Small intestine (tissue), 7 donors: ENCODE measurements at regions not wholly inside any gene's neighbourhood (a gene's known extent, or its start where the extent isn't known, plus 50 kb on each side); places are given as distances from the start of the nearest gene placed in this dataset.

Experiments
- DNase-seq, 2 donors: peaks; one replicate each; pipeline versions ENCODE4 v3.0.0 to v3.0.0-alpha.2; 2013
- FAIRE-seq: peaks from 2 replicates; lab custom pipeline; 2012; peaks lifted over from hg19 to GRCh38; lab: Jason Lieb, UNC
- H3K27ac ChIP-seq, 3 donors: one replicate each; pipeline ENCODE4 v1.5.1; 2013; ENCODE audit warnings: low read length in 2 of 3, mild to moderate bottlenecking in 2 of 3, control low read depth in 1 of 3, inconsistent platforms in 1 of 3, low read depth in 1 of 3, moderate library complexity in 1 of 3
- H3K27me3 ChIP-seq, 3 donors: one replicate each; pipeline ENCODE4 v1.6.1; 2013; ENCODE audit warnings: low read length in 3 of 3, inconsistent platforms in 1 of 3; ENCODE audit not compliant: control insufficient read depth in 3 of 3, insufficient read depth in 3 of 3
- H3K36me3 ChIP-seq, 3 donors: one replicate each; pipeline ENCODE4 v1.6.1; 2013; ENCODE audit warnings: low read length in 3 of 3, inconsistent platforms in 1 of 3, low read depth in 1 of 3, mild to moderate bottlenecking in 1 of 3, moderate library complexity in 1 of 3; ENCODE audit not compliant: control insufficient read depth in 3 of 3, insufficient read depth in 2 of 3
- H3K4me1 ChIP-seq, 3 donors: one replicate each; pipeline ENCODE4 v1.6.1; 2013; ENCODE audit warnings: low read length in 2 of 3, inconsistent platforms in 1 of 3, low read depth in 1 of 3, mild to moderate bottlenecking in 1 of 3, moderate library complexity in 1 of 3; ENCODE audit not compliant: control insufficient read depth in 3 of 3, insufficient read depth in 2 of 3
- H3K4me3 ChIP-seq, 3 donors: one replicate each; pipeline ENCODE4 v1.5.1; 2013; ENCODE audit warnings: low read length in 3 of 3, control low read depth in 1 of 3, inconsistent platforms in 1 of 3, low read depth in 1 of 3, mild to moderate bottlenecking in 1 of 3, moderate library complexity in 1 of 3
- H3K9me3 ChIP-seq, 2 donors: one replicate each; pipeline ENCODE4 v1.6.1; 2013; ENCODE audit warnings: low read depth in 1 of 2, low read length in 1 of 2; ENCODE audit not compliant: control insufficient read depth in 2 of 2, insufficient read depth in 1 of 2
- WGBS, 3 donors: extraction: QIAGEN DNeasy Blood & Tissue Kit; methylation state at CpG; one replicate each; pipeline ENCODE4 v1.1.7; 2013; 5-methylcytosine and 5-hydroxymethylcytosine counted together
- donor health status: healthy with polysubstance abuse.
- donor health status: control.
- donor health status: control.
- donor health status: Bipolar disorder and iron deficiency.
- donor health status: healthy.

DNA sequence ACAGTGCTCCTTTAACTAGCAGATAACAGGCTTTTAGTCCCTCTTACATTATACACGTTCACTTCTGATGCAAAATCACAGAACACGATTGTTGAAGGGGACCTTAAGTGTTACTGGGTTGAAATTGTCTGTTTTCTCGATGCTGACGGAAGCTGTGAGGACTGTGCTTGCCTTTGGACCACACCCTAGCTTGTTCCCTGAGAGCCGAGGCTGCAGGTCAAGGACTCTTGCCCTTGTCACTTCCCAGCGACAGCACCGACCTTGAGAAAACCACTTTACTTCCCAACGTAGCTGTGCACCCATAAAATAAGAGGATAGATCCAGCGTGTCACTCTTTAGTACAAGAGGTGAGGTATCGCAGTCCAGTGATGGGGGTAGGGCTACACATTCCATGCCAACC lies 701.0 kb downstream of the DCDC2C start:
- Histone ChIP-seq H3K27ac (no peak overlapping the region), H3K4me1 (no peaks in the 10 kb centered on the region), H3K36me3 (no peaks in the 10 kb centered on the region), H3K27me3 (no peaks in the 10 kb centered on the region), H3K4me3 (no peak overlapping the region), H3K9me3 (peaks cover 3 to 6% of the 10 kb centered on the region in 2 donors)
- WGBS, 3 donors = 63 to 65% (median 64%) methylated on average over 10 of the region's 10 CpGs
- no peak for DNase-seq
- FAIRE-seq = no peak

DNA sequence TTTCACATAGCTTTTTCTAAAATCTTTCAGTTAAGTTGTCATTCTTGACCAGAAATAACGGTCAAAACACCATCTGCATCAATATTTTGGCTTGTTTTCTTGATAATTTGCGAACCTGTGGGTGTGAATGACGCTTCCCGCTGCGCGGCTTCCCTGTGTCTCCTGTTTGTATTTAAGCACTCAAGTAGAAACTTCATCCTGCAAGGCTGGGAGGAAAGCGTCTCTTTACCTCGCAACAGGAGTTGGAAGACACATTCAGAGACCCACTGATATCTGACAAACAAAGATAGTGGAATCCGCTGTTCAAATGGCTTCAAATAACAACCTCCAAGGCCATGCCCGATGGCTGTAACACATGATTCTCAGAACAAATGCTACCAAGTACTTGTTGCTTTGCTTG lies 704.9 kb downstream of the DCDC2C start:
- WGBS, 3 donors = 62 to 78% (median 63%) methylated on average over 10 of the region's 10 CpGs
- no peak for FAIRE-seq
- H3K27ac ChIP-seq = no peak overlapping the region

DNA sequence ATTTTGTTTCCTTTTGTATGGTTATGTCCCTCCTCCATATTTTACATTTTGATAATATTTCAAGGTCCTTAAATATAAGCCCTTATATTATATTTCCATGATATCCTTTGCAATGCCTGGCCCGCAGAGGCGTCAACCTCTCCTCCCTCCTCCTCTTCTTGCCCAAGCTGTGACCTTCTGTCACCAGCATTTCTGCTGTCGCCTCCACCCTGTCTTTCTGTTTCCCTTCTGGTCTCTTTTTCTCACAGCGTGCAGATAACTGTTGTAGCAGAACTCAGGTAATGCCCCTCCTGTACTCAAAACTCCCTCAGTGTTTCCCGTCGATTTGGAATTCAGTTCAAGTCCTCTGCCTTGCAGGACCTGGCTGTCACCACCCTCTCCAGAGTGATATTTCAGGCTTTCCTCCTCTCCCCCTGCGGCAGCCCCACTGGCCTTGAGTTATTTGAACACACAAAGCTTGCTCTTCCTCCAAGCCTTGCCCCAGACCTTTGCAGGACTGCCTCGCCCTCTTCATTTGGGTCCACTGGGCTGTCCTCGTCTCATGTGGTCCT lies 709.3 kb downstream of the DCDC2C start:
- Histone ChIP-seq H3K4me1 (no peaks in the 10 kb centered on the region), H3K27me3 (no peaks in the 10 kb centered on the region), H3K9me3 (no peaks in the 10 kb centered on the region), H3K4me3 (no peak overlapping the region), H3K36me3 (no peaks in the 10 kb centered on the region), H3K27ac (no peak overlapping the region)
- DNase-seq = no peak
- no peak for FAIRE-seq
- WGBS, 3 donors = 76 to 83% (median 77%) methylated on average over 9 of the region's 9 CpGs

More for the DNA sequence above, 704.9 kb downstream of the DCDC2C start:
- H3K9me3 ChIP-seq = peaks cover 2 to 3% of the 10 kb centered on the region in 2 donors
- no peaks in the 10 kb centered on the region for H3K27me3 ChIP-seq
- no peak for DNase-seq
- no peaks in the 10 kb centered on the region for H3K36me3 ChIP-seq
- H3K4me1 ChIP-seq = no peaks in the 10 kb centered on the region
- no peak overlapping the region for H3K4me3 ChIP-seq

DNA sequence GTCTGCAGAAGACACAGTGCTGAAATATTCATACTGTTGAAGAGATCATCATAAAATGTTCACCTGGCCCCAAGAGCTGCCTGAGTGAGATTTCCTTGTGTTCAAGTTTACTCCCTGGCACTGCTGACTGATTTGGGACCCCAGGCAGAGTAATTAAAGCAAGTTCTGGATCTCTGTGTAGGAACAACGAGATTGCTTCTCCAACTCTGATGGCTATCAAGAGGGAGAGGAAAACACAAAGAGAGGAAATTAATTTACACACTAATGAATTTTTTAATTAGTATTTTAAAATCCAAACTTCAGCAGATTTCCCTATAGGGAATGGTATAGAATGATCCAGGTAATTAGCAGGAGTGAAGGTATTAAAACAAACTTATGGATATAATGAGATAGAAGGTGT lies 711.8 kb downstream of the DCDC2C start:
- H3K36me3 ChIP-seq = no peaks in the 10 kb centered on the region
- peaks cover 0 to 2% of the 10 kb centered on the region in 2 donors for H3K9me3 ChIP-seq
- H3K27me3 ChIP-seq = no peaks in the 10 kb centered on the region
- no peak overlapping the region for H3K27ac ChIP-seq
- FAIRE-seq (no peak), DNase-seq (no peak)
- no peak overlapping the region for H3K4me3 ChIP-seq
- WGBS, 3 donors = 29 to 64% (median 37%) methylated on average over 1 of the region's 1 CpG
- no peaks in the 10 kb centered on the region for H3K4me1 ChIP-seq

DNA sequence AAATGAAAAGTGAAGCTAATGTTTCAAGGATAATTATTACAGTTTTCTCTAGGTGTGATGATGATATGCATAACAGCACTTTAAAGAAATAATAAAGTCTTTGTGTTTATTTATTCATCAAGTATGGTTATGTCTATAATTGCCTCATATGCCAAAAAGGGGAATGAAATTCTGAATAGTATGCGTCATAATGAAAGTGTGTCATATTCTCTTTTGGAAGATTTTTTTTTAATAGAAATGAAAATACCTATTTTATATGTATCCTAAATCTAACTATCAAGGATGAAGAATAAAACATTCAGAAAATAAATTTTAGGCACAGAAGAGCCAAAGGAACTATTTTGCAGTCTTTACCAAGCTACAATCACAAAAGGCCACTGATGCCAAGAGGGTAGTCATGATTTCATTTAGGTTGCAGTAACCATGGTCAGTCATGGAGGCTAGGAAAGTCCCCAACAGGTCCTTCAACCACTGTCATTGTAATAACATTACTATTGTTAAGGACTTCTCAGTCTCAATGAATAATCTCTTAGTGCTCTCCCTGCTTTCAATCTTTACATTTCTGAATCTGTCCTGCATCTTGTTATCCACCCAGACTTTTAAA lies 712.5 kb downstream of the DCDC2C start:
- whole genome bisulfite sequencing, 3 donors = 85 to 96% (median 94%) methylated on average over 1 of the region's 1 CpG
- Histone ChIP-seq H3K9me3 (peaks cover 0 to 2% of the 10 kb centered on the region in 2 donors), H3K4me3 (no peak overlapping the region), H3K36me3 (no peaks in the 10 kb centered on the region), H3K27ac (no peak overlapping the region), H3K4me1 (no peaks in the 10 kb centered on the region), H3K27me3 (no peaks in the 10 kb centered on the region)
- no peak for FAIRE-seq
- DNase-seq = no peak

DNA sequence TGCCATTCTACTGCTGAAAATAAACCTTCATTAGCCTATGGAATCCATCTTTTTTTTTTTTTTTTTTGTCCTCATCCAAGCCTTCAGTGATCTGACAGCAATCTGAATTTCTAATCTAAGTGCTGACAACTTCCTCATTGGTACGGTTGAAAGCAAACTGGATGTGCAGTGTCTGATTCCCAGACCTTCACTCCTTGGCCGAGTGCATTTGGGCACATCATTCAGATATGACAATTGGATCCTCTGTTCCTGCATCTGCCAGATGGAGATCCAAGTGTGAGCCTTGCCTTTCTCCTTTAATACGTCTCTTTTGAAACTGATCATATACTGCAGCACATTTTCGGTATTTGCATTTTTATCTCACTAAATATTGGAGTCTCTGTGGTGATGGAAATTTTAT lies 713.1 kb downstream of the DCDC2C start:
- Histone ChIP-seq H3K27me3 (no peaks in the 10 kb centered on the region), H3K27ac (no peak overlapping the region), H3K4me1 (no peaks in the 10 kb centered on the region), H3K9me3 (peaks cover 0 to 2% of the 10 kb centered on the region in 2 donors), H3K36me3 (no peaks in the 10 kb centered on the region), H3K4me3 (no peak overlapping the region)
- FAIRE-seq (no peak), DNase-seq (no peak)
- 69 to 86% (median 82%) methylated on average over 4 of the region's 4 CpGs for WGBS, 3 donors

DNA sequence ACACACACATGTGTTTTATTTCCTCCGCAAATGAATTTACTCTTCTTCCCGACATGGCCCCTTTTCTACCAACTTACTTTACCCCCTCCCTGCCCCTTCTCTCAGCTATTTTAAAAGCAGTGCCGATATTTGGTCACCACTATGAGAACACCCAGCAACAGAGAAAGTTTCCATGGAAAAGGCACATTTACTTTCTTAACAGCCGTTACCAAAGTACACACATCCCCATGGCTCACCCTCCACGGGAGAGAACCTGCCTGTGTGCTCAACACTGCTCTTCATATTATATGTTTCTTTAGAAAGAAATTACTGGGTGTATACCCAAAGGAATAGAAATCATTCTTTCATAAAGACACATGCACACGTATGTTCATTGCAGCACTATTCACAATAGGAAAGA lies 714.4 kb downstream of the DCDC2C start:
- Histone ChIP-seq H3K27me3 (no peaks in the 10 kb centered on the region), H3K9me3 (peaks cover 0 to 2% of the 10 kb centered on the region in 2 donors), H3K4me3 (no peak overlapping the region), H3K27ac (no peak overlapping the region), H3K36me3 (no peaks in the 10 kb centered on the region), H3K4me1 (no peaks in the 10 kb centered on the region)
- FAIRE-seq = no peak
- WGBS, 3 donors = 88 to 91% (median 91%) methylated on average over 6 of the region's 6 CpGs
- no peak for DNase-seq

DNA sequence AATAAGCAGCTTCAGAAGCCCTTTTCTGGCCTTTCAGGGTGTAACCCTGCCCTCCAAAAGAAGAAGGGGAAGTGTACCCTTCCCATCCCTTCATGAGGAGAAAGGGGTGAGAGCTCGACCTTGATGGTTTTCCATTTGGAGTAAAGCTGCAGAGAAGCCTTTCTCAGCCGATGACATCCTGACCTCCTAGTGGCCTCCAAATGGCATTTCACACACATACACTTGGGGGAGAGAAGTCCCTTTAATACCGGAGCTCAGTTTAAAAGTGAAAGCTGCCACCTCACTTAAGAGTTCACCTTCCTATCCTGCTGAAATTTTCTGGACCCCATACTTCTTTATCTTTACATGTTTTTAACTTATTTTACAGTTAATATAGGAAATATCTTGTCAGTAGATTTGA lies 716.7 kb downstream of the DCDC2C start:
- 42 to 47% (median 43%) methylated on average over 3 of the region's 3 CpGs for WGBS, 3 donors
- H3K27ac ChIP-seq = no peak overlapping the region
- no peak overlapping the region for H3K4me3 ChIP-seq
- no peaks in the 10 kb centered on the region for H3K4me1 ChIP-seq
- no peaks in the 10 kb centered on the region for H3K27me3 ChIP-seq
- DNase-seq (no peak), FAIRE-seq (no peak)
- H3K36me3 ChIP-seq = no peaks in the 10 kb centered on the region
- peaks cover 0 to 2% of the 10 kb centered on the region in 2 donors for H3K9me3 ChIP-seq

DNA sequence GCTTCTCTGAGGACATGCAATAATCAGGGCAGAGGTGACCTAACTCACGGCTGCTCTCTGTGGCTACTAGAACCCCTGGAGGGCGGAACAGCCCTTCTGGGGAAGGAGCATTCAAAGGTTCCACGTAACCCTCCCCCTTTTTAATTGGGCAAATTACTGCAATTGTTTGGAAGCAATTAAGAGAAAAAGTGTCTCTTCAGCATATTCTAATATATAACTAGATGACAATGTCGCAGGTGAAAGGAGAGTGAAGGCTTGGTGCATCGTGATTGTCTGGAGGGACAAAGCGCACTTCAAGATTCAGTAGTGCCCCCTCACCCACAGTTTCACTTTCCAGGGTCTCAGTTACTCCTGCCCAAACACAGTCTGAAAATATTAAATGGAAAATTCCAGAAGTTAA lies 720.8 kb downstream of the DCDC2C start:
- FAIRE-seq = no peak
- no peaks in the 10 kb centered on the region for H3K4me1 ChIP-seq
- no peaks in the 10 kb centered on the region for H3K9me3 ChIP-seq
- H3K4me3 ChIP-seq = no peak overlapping the region
- H3K27me3 ChIP-seq = no peaks in the 10 kb centered on the region
- WGBS, 3 donors = 91% methylated on average over 6 of the region's 6 CpGs
- H3K27ac ChIP-seq = no peak overlapping the region
- no peak for DNase-seq
- H3K36me3 ChIP-seq = no peaks in the 10 kb centered on the region
